Omental fat pad (tissue), 3 donors: ENCODE measurements at regions not wholly inside any gene's neighbourhood (a gene's known extent, or its start where the extent isn't known, plus 50 kb on each side); places are given as distances from the start of the nearest gene placed in this dataset.
A peak's percentile ranks its signal among the peaks of the same experiment; 100 is the strongest.

Experiments
- ATAC-seq: fragments of 150-250 bp; one replicate; pipeline ENCODE4 v1.9.1; 2016; ENCODE audit warnings: mild to moderate bottlenecking, moderate library complexity; ENCODE audit not compliant: low FRiP score
- DNase-seq: peaks from one replicate; pipeline ENCODE4 v3.0.0-alpha.2; 2019; ENCODE audit warnings: low spot score
- CTCF ChIP-seq, 3 donors: fragments of 450-650 bp; IDR thresholded peaks; one replicate each; pipeline ENCODE4 v1.5.1; 2016 to 2017; ENCODE audit warnings: antibody characterized with exemption in 3 of 3, mild to moderate bottlenecking in 3 of 3, moderate library complexity in 2 of 3

GRCh38 chr16:85317704-85318103 is 205.4 kb upstream of the CIBAR2 start:
- ATAC-seq (no peak), DNase-seq (no peak)
- no peak for TF ChIP-seq CTCF (IDR thresholded peaks at IDR 0.05)

- ATAC-seq: no peak
- TF ChIP-seq CTCF (IDR thresholded peaks at IDR 0.05): no peak
- no peak for DNase-seq
These were observed 207.1 kb upstream of the CIBAR2 start for GRCh38 chr16:85319208-85319983.

GRCh38 chr16:85319984-85320440 is 207.7 kb upstream of the CIBAR2 start:
- ATAC-seq (no peak), DNase-seq (no peak)
- TF ChIP-seq CTCF (IDR thresholded peaks at IDR 0.05): no peak

GRCh38 chr16:85320677-85321385 is 208.6 kb upstream of the CIBAR2 start:
- DNase-seq: no peak
- TF ChIP-seq CTCF (IDR thresholded peaks at IDR 0.05): no peak
- ATAC-seq: no peak

- peak; percentile 92 for ATAC-seq
- TF ChIP-seq CTCF (IDR thresholded peaks at IDR 0.05): no peak
- peak; percentile 50 for DNase-seq
These were observed 209.4 kb upstream of the CIBAR2 start for GRCh38 chr16:85321509-85322271.

- ATAC-seq (no peak), DNase-seq (no peak)
- no peak for TF ChIP-seq CTCF (IDR thresholded peaks at IDR 0.05)
These were observed 211.1 kb upstream of the CIBAR2 start for GRCh38 chr16:85323230-85323960.
